ENCODE measurements at regions not wholly inside any gene's neighbourhood (a gene's known extent, or its start where the extent isn't known, plus 50 kb on each side); places are given as distances from the start of the nearest gene placed in this dataset.
A peak's percentile ranks its signal among the peaks of the same experiment; 100 is the strongest.
"Not testable (repeated sequence)": the region's sequence is repeated elsewhere in the genome, so short reads cannot be mapped to it uniquely, and the experiment has no call there.

DNA sequence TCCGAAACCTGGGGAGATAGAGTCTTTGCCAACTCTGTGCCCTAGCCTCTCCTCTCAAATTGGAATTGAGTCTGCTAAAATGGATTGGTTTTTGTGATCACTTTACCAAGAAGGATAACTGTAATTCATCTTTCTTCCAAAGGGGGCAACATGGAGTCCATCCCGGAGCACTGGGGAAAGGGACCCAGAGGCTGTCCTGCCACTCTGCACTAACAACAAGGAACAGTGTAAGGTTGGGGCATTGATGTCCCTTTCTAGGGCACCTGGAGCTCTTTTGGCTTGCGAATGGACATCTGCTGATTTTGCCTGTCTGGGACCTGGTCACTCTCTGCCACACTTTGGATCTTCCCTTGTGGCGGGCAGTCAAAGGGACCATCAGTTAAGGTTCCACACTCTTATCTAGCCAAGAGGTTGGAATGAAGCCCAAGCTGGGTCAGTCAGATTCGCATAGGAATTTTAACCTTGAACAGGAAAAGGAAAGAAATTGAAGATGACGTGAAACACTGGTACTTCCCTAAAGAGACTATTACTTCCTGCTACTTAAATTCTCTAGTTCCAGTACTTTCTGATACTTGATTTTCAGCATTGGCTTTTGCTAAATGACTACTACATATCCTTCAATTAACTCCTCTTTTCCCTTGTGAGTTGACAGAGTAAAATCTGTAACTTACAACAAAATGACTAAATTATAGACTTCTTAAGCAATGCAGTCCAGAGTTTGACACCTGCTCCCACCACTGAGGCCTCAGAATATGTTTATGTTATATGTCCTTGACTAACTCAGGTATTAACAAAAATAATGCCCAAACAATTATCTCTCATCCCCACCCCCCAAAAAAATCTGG is 64.7 kb upstream of the KLF7 start:
- Histone ChIP-seq H4K20me1 (ENCODE audit: insufficient read depth, low read length, poor library complexity, severe bottlenecking) (no peaks in the 10 kb centered on the region), H3K9me2 (replicated peaks; ENCODE audit: low read depth, low read length) (no peaks in the 10 kb centered on the region), H3K4me1 (ENCODE audit: insufficient read depth, low read length, poor library complexity, severe bottlenecking) (peaks cover 7% of the 10 kb centered on the region), H3K27me3 (ENCODE audit: insufficient read depth, low read length, poor library complexity, severe bottlenecking) (no peaks in the 10 kb centered on the region), H3K9ac (ENCODE audit: low read depth, low read length, poor library complexity, severe bottlenecking) (no peak overlapping the region), H3K4me2 (ENCODE audit: low read depth, low read length, poor library complexity, severe bottlenecking) (no peak overlapping the region), H3K9me3 (ENCODE audit: insufficient read depth, low read depth, low read length) (no peaks in the 10 kb centered on the region), H3K36me3 (ENCODE audit: insufficient read depth, low read length) (no peaks in the 10 kb centered on the region), H3K4me3 (ENCODE audit: low read length, poor library complexity, severe bottlenecking) (no peak overlapping the region), H3K79me2 (ENCODE audit: insufficient read depth, low read length) (no peaks in the 10 kb centered on the region), H3F3A (ENCODE audit: low read depth) (no peaks in the 10 kb centered on the region), H2AFZ (ENCODE audit: low read length) (no peak overlapping the region)
- TF ChIP-seq, protein P1, sequence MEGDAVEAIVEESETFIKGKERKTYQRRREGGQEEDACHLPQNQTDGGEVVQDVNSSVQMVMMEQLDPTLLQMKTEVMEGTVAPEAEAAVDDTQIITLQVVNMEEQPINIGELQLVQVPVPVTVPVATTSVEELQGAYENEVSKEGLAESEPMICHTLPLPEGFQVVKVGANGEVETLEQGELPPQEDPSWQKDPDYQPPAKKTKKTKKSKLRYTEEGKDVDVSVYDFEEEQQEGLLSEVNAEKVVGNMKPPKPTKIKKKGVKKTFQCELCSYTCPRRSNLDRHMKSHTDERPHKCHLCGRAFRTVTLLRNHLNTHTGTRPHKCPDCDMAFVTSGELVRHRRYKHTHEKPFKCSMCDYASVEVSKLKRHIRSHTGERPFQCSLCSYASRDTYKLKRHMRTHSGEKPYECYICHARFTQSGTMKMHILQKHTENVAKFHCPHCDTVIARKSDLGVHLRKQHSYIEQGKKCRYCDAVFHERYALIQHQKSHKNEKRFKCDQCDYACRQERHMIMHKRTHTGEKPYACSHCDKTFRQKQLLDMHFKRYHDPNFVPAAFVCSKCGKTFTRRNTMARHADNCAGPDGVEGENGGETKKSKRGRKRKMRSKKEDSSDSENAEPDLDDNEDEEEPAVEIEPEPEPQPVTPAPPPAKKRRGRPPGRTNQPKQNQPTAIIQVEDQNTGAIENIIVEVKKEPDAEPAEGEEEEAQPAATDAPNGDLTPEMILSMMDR (conservative IDR thresholded peaks at IDR 0.05; ENCODE audit: low read length): peak; percentile 73
- no peak for TF ChIP-seq EZH2phosphoT487 (IDR thresholded peaks at IDR 0.05; ENCODE audit: borderline replicate concordance)

DNA sequence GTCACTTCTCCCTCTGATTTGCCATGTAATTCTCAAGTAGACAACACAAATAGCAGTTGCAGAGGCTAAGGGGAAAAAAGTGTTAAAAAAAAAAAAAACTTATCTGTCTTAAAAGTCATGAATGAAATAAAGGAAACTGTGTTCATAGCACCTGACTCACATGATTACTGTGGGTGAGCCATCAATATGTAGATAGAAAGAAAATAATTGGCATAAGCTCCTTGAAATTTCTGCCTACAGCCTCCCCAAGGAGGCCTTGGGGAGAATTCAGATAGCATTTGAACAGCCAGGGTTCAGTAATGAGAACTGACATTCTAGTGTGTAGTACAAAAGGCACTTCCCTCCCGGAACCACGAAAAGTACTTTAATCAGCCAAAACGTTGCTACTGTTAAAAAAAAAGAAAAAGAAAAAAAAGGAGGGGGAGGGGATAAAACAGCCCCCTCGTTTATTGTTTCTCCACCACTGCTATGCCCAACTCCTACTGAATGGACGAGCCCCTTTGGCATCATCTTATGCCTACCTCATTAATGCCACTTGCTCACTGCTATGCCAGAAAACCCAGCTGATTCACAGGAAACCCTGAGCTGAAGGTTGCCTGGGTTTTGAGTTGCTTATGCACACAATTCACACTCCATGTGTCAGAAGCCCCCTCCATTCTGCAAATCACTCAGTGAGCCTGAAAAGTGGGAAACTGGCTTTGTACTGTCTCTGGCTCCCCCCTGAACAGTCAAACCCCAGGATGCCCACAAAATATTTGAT is 65.5 kb upstream of the KLF7 start:
- no peak overlapping the region for H3K4me3 ChIP-seq (ENCODE audit: low read length, poor library complexity, severe bottlenecking)
- no peaks in the 10 kb centered on the region for H3F3A ChIP-seq (ENCODE audit: low read depth)
- H2AFZ ChIP-seq (ENCODE audit: low read length): no peak overlapping the region
- H4K20me1 ChIP-seq (ENCODE audit: insufficient read depth, low read length, poor library complexity, severe bottlenecking): no peaks in the 10 kb centered on the region
- no peaks in the 10 kb centered on the region for H3K9me2 ChIP-seq (replicated peaks; ENCODE audit: low read depth, low read length)
- no peaks in the 10 kb centered on the region for H3K27me3 ChIP-seq (ENCODE audit: insufficient read depth, low read length, poor library complexity, severe bottlenecking)
- H3K9ac ChIP-seq (ENCODE audit: low read depth, low read length, poor library complexity, severe bottlenecking): no peak overlapping the region
- H3K4me1 ChIP-seq (ENCODE audit: insufficient read depth, low read length, poor library complexity, severe bottlenecking): peaks cover 7% of the 10 kb centered on the region
- H3K36me3 ChIP-seq (ENCODE audit: insufficient read depth, low read length): no peaks in the 10 kb centered on the region
- H3K4me2 ChIP-seq (ENCODE audit: low read depth, low read length, poor library complexity, severe bottlenecking): no peak overlapping the region
- no peaks in the 10 kb centered on the region for H3K9me3 ChIP-seq (ENCODE audit: insufficient read depth, low read depth, low read length)
- H3K79me2 ChIP-seq (ENCODE audit: insufficient read depth, low read length): no peaks in the 10 kb centered on the region
- TF ChIP-seq, protein P1 (conservative IDR thresholded peaks at IDR 0.05; ENCODE audit: low read length): no peak

DNA sequence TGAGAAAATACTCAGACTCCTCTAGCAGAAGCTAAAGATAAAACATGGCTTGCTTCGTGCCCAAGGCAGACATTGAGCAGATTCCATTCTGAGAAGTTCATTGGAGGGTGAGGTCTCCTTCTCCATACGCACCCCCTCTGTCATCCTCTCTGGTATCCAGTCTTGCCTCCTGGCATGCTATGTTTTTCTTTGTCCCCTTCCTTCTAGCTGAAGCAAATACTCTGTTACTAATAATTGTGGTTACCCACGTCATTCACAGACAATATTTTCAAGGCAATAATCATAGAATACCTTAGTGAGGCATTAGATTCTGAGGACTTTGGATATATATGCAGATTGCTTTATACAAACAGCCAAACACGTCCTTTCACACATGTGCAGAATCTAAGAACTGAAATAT is 66.2 kb upstream of the KLF7 start:
- Histone ChIP-seq H3K79me2 (ENCODE audit: insufficient read depth, low read length) (no peaks in the 10 kb centered on the region), H3K9ac (ENCODE audit: low read depth, low read length, poor library complexity, severe bottlenecking) (no peak overlapping the region), H3K36me3 (ENCODE audit: insufficient read depth, low read length) (no peaks in the 10 kb centered on the region), H3K27me3 (ENCODE audit: insufficient read depth, low read length, poor library complexity, severe bottlenecking) (no peaks in the 10 kb centered on the region), H3K4me2 (ENCODE audit: low read depth, low read length, poor library complexity, severe bottlenecking) (no peak overlapping the region), H3F3A (ENCODE audit: low read depth) (no peaks in the 10 kb centered on the region), H3K9me2 (replicated peaks; ENCODE audit: low read depth, low read length) (no peaks in the 10 kb centered on the region), H3K4me1 (ENCODE audit: insufficient read depth, low read length, poor library complexity, severe bottlenecking) (peaks cover 7% of the 10 kb centered on the region), H4K20me1 (ENCODE audit: insufficient read depth, low read length, poor library complexity, severe bottlenecking) (no peaks in the 10 kb centered on the region), H3K9me3 (ENCODE audit: insufficient read depth, low read depth, low read length) (no peaks in the 10 kb centered on the region), H3K4me3 (ENCODE audit: low read length, poor library complexity, severe bottlenecking) (no peak overlapping the region), H2AFZ (ENCODE audit: low read length) (no peak overlapping the region)
- TF ChIP-seq, protein P1 (conservative IDR thresholded peaks at IDR 0.05; ENCODE audit: low read length): no peak
- TF ChIP-seq EZH2phosphoT487 (IDR thresholded peaks at IDR 0.05; ENCODE audit: borderline replicate concordance): no peak

DNA sequence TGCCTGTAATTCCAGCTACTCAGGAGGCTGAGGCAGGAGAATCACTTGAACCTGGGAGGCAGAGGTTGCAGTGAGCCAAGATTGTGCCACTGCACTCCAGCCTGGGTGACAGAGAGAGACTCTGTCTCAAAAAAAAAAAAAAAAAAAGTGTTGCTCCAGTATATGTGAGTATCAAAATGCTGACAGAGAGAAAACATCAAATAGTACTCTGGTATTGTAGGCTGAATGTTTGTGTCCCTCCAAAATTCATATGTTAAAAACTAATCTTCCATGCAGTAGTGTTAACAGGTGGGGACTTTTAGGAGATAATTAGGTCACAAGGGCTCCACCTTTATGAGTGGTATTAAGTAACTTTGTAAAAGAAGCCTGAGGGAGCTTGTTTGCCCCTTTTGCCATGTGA is 67.4 kb upstream of the KLF7 start:
- not testable (repeated sequence) for H3K4me1 ChIP-seq (ENCODE audit: insufficient read depth, low read length, poor library complexity, severe bottlenecking); H3K9me2 ChIP-seq (replicated peaks; ENCODE audit: low read depth, low read length); H3K9ac ChIP-seq (ENCODE audit: low read depth, low read length, poor library complexity, severe bottlenecking); H3K79me2 ChIP-seq (ENCODE audit: insufficient read depth, low read length); H4K20me1 ChIP-seq (ENCODE audit: insufficient read depth, low read length, poor library complexity, severe bottlenecking); H3K9me3 ChIP-seq (ENCODE audit: insufficient read depth, low read depth, low read length); H3K27me3 ChIP-seq (ENCODE audit: insufficient read depth, low read length, poor library complexity, severe bottlenecking); H3K4me2 ChIP-seq (ENCODE audit: low read depth, low read length, poor library complexity, severe bottlenecking); H3F3A ChIP-seq (ENCODE audit: low read depth); H2AFZ ChIP-seq (ENCODE audit: low read length); H3K36me3 ChIP-seq (ENCODE audit: insufficient read depth, low read length); H3K4me3 ChIP-seq (ENCODE audit: low read length, poor library complexity, severe bottlenecking)

Measured in Loucy (cell line).